H1 (cell line): ENCODE measurements at regions not wholly inside any gene's neighbourhood (a gene's known extent, or its start where the extent isn't known, plus 50 kb on each side); places are given as distances from the start of the nearest gene placed in this dataset.

Experiments used
- ASH2L ChIP-seq: fragments of 200-600, 300-600 bp; sonication (generic); IDR thresholded peaks from one replicate; pipeline ENCODE4 v1.7.1; 2017; ENCODE audit warnings: low read length
- CHD2 ChIP-seq: IDR thresholded peaks from 2 replicates; pipeline ENCODE4 v1.6.1; 2012; ENCODE audit warnings: low read length, improper control_type of control experiment
- CTCF ChIP-seq, 3 experiments: IDR thresholded peaks; 1 replicate in 2 of 3; 2 replicates in 1 of 3; pipeline versions ENCODE4 v1.5.1 to v1.6.1; 2011; ENCODE audit warnings: low read length in 3 of 3, mild to moderate bottlenecking in 3 of 3, inconsistent platforms in 2 of 3, low read depth in 1 of 3, moderate library complexity in 1 of 3; ENCODE audit not compliant: insufficient read depth in 1 of 3; ENCODE audit errors: control extremely low read depth in 1 of 3
- PHF8 ChIP-seq: fragments of 200-600 bp; sonication (generic); conservative IDR thresholded peaks from 2 replicates; pipeline ENCODE4 v1.7.1; 2012; ENCODE audit warnings: low read depth, mild to moderate bottlenecking, inconsistent platforms, low read length, moderate library complexity
- POLR2A ChIP-seq, 2 experiments: IDR thresholded peaks; 1 replicate in 1 of 2; 2 replicates in 1 of 2; pipeline ENCODE4 v1.6.1; 2011; ENCODE audit warnings: low read depth in 2 of 2, low read length in 2 of 2, mild to moderate bottlenecking in 2 of 2; ENCODE audit errors: control extremely low read depth in 1 of 2
- POLR2AphosphoS5 ChIP-seq: IDR thresholded peaks from 2 replicates; pipeline ENCODE4 v1.6.1; 2011; ENCODE audit warnings: low read depth, low read length
- RXRA ChIP-seq: IDR thresholded peaks from 2 replicates; pipeline ENCODE4 v1.6.1; 2011; ENCODE audit warnings: low read depth, mild to moderate bottlenecking, low read length, moderate library complexity; ENCODE audit not compliant: insufficient read depth
- USF2 ChIP-seq: IDR thresholded peaks from 2 replicates; pipeline ENCODE4 v1.6.1; 2011; ENCODE audit warnings: low read length, improper control_type of control experiment
- YY1 ChIP-seq: IDR thresholded peaks from 2 replicates; pipeline ENCODE4 v1.6.1; 2011; ENCODE audit warnings: low read depth, mild to moderate bottlenecking, low read length
- TF ChIP-seq, protein P1 (sequence below): IDR thresholded peaks from 2 replicates; pipeline ENCODE4 v1.6.1; 2012; ENCODE audit warnings: inconsistent platforms

DNA sequence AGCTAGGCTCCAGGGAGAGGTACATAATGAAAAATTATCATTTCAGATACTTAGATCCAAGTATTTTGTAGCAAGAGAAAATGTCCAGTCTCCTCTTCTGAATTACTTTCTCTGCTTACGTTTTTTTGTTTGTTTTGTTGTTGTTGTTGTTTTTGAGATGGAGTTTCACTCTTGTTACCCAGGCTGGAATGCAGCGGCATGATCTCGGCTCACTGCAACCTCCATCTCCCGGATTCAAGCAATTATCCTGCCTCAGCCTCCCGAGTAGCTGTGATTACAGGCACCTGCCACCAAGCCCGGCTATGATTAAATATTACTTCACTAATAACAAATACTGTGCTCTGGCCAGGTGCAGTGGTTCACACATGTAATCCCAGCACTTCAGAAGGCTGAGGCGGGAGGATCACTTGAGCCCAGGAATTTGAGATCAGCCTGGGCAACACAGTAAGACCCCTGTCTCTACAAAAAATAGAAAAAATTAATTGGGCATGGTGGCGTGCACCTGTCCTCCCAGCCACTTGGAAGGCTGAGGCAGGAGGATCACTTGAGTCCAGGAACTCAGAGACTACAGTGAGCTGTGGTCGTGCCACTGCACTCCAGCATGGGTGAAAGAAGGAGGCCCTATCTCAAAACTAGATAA, 155.0 kb upstream of the JARID2 start:
- TF ChIP-seq RXRA (no peak), CHD2 (no peak), CTCF (IDR thresholded peaks at IDR 0.05; ENCODE audit: control extremely low read depth in 1 of 3, insufficient read depth in 1 of 3, low read depth in 1 of 3, low read length in 3 of 3) (no peak), POLR2A (IDR thresholded peaks at IDR 0.05; ENCODE audit: control extremely low read depth in 1 of 2, low read depth in 2 of 2, low read length in 2 of 2) (no peak), POLR2AphosphoS5 (no peak), PHF8 (no peak), USF2 (no peak), ASH2L (no peak), YY1 (no peak)
- TF ChIP-seq, protein P1, sequence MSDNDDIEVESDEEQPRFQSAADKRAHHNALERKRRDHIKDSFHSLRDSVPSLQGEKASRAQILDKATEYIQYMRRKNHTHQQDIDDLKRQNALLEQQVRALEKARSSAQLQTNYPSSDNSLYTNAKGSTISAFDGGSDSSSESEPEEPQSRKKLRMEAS: no peak
